ENCODE measurements at regions not wholly inside any gene's neighbourhood (a gene's known extent, or its start where the extent isn't known, plus 50 kb on each side); places are given as distances from the start of the nearest gene placed in this dataset.
"Not testable (repeated sequence)": the region's sequence is repeated elsewhere in the genome, so short reads cannot be mapped to it uniquely, and the experiment has no call there.

- H3K27me3 ChIP-seq (ENCODE audit: low read length); H3K9ac ChIP-seq (ENCODE audit: low read length); DNase-seq; H2AFZ ChIP-seq (ENCODE audit: low read length); H4K20me1 ChIP-seq (ENCODE audit: insufficient read depth, low read depth, low read length); H3K4me1 ChIP-seq (ENCODE audit: low read length); H3K4me3 ChIP-seq (ENCODE audit: low read length); H3K4me2 ChIP-seq (ENCODE audit: low read depth, low read length, poor library complexity, severe bottlenecking); H3K9me2 ChIP-seq (replicated peaks; ENCODE audit: insufficient read depth, low read length); H3K27ac ChIP-seq (ENCODE audit: low read length); H3K36me3 ChIP-seq (ENCODE audit: insufficient read depth, low read length); H3K79me2 ChIP-seq (ENCODE audit: low read length): not testable (repeated sequence)
- peaks cover 75% of the 10 kb centered on the region for H3K9me3 ChIP-seq (ENCODE audit: low read length)
Measured at GRCh38 chr11:98424773-98425172, 596.0 kb upstream of the CNTN5 start.

DNA sequence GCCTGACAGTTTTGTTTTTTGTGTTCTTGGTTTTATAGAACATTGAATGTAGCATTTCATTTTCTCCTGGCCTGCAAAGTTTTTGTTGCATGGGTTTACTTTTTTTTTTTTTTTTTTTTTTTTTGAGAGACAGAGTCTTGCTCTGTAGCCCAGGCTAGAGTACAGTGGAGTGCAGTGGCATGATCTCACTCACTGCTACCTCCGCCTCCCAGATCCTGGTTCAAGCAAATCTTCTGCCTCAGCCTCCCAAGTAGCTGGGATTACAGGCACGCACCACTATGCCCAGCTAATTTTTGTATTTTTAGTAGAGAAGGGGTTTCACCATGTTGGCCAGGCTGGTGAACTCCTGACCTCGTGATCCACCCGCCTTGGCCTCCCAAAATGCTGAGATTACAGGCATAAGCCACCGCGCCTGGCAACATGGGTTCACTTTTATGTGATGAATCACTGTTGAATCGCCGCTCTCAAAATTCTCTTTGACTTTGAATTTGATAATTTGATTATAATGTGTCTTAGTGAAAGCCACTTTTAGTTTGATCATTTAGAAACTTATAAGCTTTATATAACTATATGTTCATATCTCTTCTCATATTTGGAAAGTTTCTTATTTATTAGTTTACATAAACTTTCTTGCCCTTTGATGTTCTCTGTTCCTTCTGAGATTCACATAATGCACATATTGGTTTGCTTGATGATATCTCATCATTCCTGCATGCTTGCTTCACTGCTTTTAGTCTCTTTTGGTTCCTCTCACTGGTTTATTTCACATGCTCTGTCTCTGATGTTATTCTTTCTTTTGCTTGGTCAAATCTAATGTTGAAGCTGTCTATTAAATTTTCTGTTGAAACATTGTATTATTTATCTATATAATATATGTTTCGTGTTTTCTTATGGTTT is 589.0 kb upstream of the CNTN5 start:
- no peak overlapping the region for H3K27ac ChIP-seq (ENCODE audit: low read length)
- H2AFZ ChIP-seq (ENCODE audit: low read length), result no peak overlapping the region
- DNase-seq, result no peak
- no peak overlapping the region for H3K4me2 ChIP-seq (ENCODE audit: low read depth, low read length, poor library complexity, severe bottlenecking)
- H3K79me2 ChIP-seq (ENCODE audit: low read length), result no peaks in the 10 kb centered on the region
- no peaks in the 10 kb centered on the region for H3K9me2 ChIP-seq (replicated peaks; ENCODE audit: insufficient read depth, low read length)
- H4K20me1 ChIP-seq (ENCODE audit: insufficient read depth, low read depth, low read length), result no peaks in the 10 kb centered on the region
- no peak overlapping the region for H3K4me3 ChIP-seq (ENCODE audit: low read length)
- no peaks in the 10 kb centered on the region for H3K36me3 ChIP-seq (ENCODE audit: insufficient read depth, low read length)
- H3K27me3 ChIP-seq (ENCODE audit: low read length), result no peaks in the 10 kb centered on the region
- peaks cover 68% of the 10 kb centered on the region for H3K9me3 ChIP-seq (ENCODE audit: low read length)
- H3K4me1 ChIP-seq (ENCODE audit: low read length), result no peaks in the 10 kb centered on the region
- no peak overlapping the region for H3K9ac ChIP-seq (ENCODE audit: low read length)

DNA sequence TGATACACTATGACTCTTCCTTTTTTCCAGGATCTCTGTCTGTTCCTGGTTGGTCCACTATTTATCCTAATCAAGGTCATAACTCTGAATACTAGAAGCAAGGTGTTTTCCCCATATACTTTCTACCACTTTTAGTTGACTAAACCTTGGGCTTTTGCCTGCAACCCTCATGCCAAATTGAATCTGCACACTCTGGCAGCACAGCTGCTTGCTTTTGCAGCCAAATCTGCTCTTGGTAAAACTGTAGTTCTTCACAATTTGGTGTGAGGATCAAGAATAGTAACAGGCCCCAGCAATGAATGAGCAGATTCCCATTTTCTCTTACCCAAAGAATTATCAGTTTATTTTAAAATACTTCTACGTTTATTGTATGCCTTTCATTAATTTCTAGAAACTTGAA is 586.5 kb upstream of the CNTN5 start:
- H3K4me3 ChIP-seq (ENCODE audit: low read length), result no peak overlapping the region
- H3K9me3 ChIP-seq (ENCODE audit: low read length), result peaks cover 49% of the 10 kb centered on the region
- H3K4me2 ChIP-seq (ENCODE audit: low read depth, low read length, poor library complexity, severe bottlenecking), result no peak overlapping the region
- DNase-seq, result no peak
- no peaks in the 10 kb centered on the region for H4K20me1 ChIP-seq (ENCODE audit: insufficient read depth, low read depth, low read length)
- H3K79me2 ChIP-seq (ENCODE audit: low read length), result no peaks in the 10 kb centered on the region
- H3K9me2 ChIP-seq (replicated peaks; ENCODE audit: insufficient read depth, low read length), result no peaks in the 10 kb centered on the region
- H3K4me1 ChIP-seq (ENCODE audit: low read length), result no peaks in the 10 kb centered on the region
- no peaks in the 10 kb centered on the region for H3K36me3 ChIP-seq (ENCODE audit: insufficient read depth, low read length)
- no peak overlapping the region for H3K27ac ChIP-seq (ENCODE audit: low read length)
- no peak overlapping the region for H2AFZ ChIP-seq (ENCODE audit: low read length)
- no peaks in the 10 kb centered on the region for H3K27me3 ChIP-seq (ENCODE audit: low read length)
- no peak overlapping the region for H3K9ac ChIP-seq (ENCODE audit: low read length)

GRCh38 chr11:98453378-98453777 is 567.4 kb upstream of the CNTN5 start:
- H3K4me3 ChIP-seq (ENCODE audit: low read length), result no peak overlapping the region
- peaks cover 48% of the 10 kb centered on the region for H3K9me3 ChIP-seq (ENCODE audit: low read length)
- no peak overlapping the region for H2AFZ ChIP-seq (ENCODE audit: low read length)
- no peaks in the 10 kb centered on the region for H3K27me3 ChIP-seq (ENCODE audit: low read length)
- peaks cover 2% of the 10 kb centered on the region; the same call in 1 of the 2 replicates for H3K9me2 ChIP-seq (replicated peaks; ENCODE audit: insufficient read depth, low read length)
- H3K9ac ChIP-seq (ENCODE audit: low read length), result no peak overlapping the region
- no peaks in the 10 kb centered on the region for H3K79me2 ChIP-seq (ENCODE audit: low read length)
- no peak overlapping the region for H3K4me2 ChIP-seq (ENCODE audit: low read depth, low read length, poor library complexity, severe bottlenecking)
- no peak for DNase-seq
- no peaks in the 10 kb centered on the region for H3K4me1 ChIP-seq (ENCODE audit: low read length)
- no peaks in the 10 kb centered on the region for H3K36me3 ChIP-seq (ENCODE audit: insufficient read depth, low read length)
- no peaks in the 10 kb centered on the region for H4K20me1 ChIP-seq (ENCODE audit: insufficient read depth, low read depth, low read length)
- no peak overlapping the region for H3K27ac ChIP-seq (ENCODE audit: low read length)

DNA sequence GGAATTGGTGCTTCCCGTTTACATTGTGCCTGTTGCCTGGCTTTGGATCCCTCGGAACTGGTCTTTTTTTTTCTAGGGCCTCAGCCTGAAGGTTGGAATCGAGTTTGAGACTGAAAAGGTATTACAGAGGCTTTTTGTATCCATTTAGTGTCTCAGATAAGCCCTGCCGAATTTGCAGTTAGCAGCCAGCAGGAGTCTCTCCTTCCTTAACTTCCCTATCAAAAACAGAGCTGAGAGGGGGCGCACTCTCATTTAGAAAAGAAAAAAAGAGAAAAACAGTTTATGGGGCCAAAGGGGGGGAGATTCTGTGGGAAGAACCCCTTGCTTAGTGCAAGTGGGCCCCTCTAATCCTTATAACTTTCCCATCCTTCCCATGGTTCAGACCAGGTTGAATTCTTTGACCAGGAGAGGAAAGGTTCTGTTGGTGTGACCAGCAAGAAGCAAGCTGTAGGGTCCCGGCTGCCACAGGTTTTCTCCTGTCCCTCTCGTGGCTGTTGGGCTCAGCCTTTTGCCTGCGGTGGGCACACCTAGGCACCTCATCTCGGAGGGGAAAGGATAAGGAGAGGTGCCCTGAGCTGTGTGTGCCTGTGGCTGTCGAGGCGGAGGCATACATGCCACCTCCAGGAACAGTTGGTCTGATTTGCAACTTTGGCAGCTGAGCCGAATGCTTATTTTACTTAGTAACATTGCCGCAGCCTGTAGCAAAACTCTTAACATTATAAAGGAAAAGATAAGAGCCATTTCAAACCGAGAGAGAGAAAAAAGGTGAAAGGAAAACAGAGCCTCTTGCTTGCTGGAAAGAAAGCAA is 565.0 kb upstream of the CNTN5 start:
- H3K27me3 ChIP-seq (ENCODE audit: low read length), result no peaks in the 10 kb centered on the region
- no peak overlapping the region for H3K27ac ChIP-seq (ENCODE audit: low read length)
- H2AFZ ChIP-seq (ENCODE audit: low read length), result no peak overlapping the region

DNA sequence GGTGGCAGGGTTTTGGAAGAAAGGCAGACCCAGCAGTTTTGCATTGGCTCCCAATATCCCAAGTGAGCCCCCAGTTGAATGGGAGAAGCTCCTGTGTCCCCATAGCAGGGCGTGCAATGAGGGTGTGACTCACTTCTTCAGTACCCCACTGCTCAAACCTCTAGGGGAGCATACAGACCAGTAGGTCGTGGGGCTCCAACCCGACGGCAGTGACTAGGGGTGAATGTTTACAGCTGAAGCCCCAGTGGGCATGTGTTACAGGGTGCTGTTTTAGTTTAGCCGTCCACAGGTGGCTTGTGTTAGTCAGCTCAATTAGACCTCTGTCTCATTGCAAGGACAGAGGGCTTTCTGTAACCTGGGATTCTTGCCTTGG is 564.5 kb upstream of the CNTN5 start:
- peaks cover 42% of the 10 kb centered on the region for H3K9me3 ChIP-seq (ENCODE audit: low read length)
- H3K27ac ChIP-seq (ENCODE audit: low read length), result no peak overlapping the region
- H3K27me3 ChIP-seq (ENCODE audit: low read length), result no peaks in the 10 kb centered on the region
- H3K9me2 ChIP-seq (replicated peaks; ENCODE audit: insufficient read depth, low read length), result 0 out of 2 replicates have a peak, but pooled peaks cover 2% of the 10 kb centered on the region
- no peak for DNase-seq
- no peak overlapping the region for H2AFZ ChIP-seq (ENCODE audit: low read length)
- H3K9ac ChIP-seq (ENCODE audit: low read length), result no peak overlapping the region
- no peaks in the 10 kb centered on the region for H3K36me3 ChIP-seq (ENCODE audit: insufficient read depth, low read length)
- H4K20me1 ChIP-seq (ENCODE audit: insufficient read depth, low read depth, low read length), result no peaks in the 10 kb centered on the region
- H3K4me1 ChIP-seq (ENCODE audit: low read length), result no peaks in the 10 kb centered on the region
- H3K79me2 ChIP-seq (ENCODE audit: low read length), result no peaks in the 10 kb centered on the region
- no peak overlapping the region for H3K4me2 ChIP-seq (ENCODE audit: low read depth, low read length, poor library complexity, severe bottlenecking)
- no peak overlapping the region for H3K4me3 ChIP-seq (ENCODE audit: low read length)

More for the DNA sequence above, 565.0 kb upstream of the CNTN5 start:
- H3K4me2 ChIP-seq (ENCODE audit: low read depth, low read length, poor library complexity, severe bottlenecking), result no peak overlapping the region
- H3K4me1 ChIP-seq (ENCODE audit: low read length), result no peaks in the 10 kb centered on the region
- H3K9me3 ChIP-seq (ENCODE audit: low read length), result peaks cover 40% of the 10 kb centered on the region
- no peaks in the 10 kb centered on the region for H3K79me2 ChIP-seq (ENCODE audit: low read length)
- H3K4me3 ChIP-seq (ENCODE audit: low read length), result no peak overlapping the region
- no peak overlapping the region for H3K9ac ChIP-seq (ENCODE audit: low read length)
- H3K9me2 ChIP-seq (replicated peaks; ENCODE audit: insufficient read depth, low read length), result 0 out of 2 replicates have a peak, but pooled peaks cover 2% of the 10 kb centered on the region
- peak; percentile 50 for DNase-seq
- H4K20me1 ChIP-seq (ENCODE audit: insufficient read depth, low read depth, low read length), result no peaks in the 10 kb centered on the region
- H3K36me3 ChIP-seq (ENCODE audit: insufficient read depth, low read length), result no peaks in the 10 kb centered on the region

GRCh38 chr11:98495016-98495415 is 525.7 kb upstream of the CNTN5 start:
- Histone ChIP-seq H3K4me1 (ENCODE audit: low read length) (no peaks in the 10 kb centered on the region), H3K79me2 (ENCODE audit: low read length) (no peaks in the 10 kb centered on the region)

GRCh38 chr11:98495601-98496000 is 525.1 kb upstream of the CNTN5 start:
- H3K79me2 ChIP-seq (ENCODE audit: low read length), result no peaks in the 10 kb centered on the region
- H3K9me3 ChIP-seq (ENCODE audit: low read length), result peaks cover 71% of the 10 kb centered on the region
- H2AFZ ChIP-seq (ENCODE audit: low read length), result no peak overlapping the region
- no peak overlapping the region for H3K4me2 ChIP-seq (ENCODE audit: low read depth, low read length, poor library complexity, severe bottlenecking)
- H3K27ac ChIP-seq (ENCODE audit: low read length), result no peak overlapping the region
- H3K27me3 ChIP-seq (ENCODE audit: low read length), result no peaks in the 10 kb centered on the region
- H4K20me1 ChIP-seq (ENCODE audit: insufficient read depth, low read depth, low read length), result no peaks in the 10 kb centered on the region
- no peak overlapping the region for H3K4me3 ChIP-seq (ENCODE audit: low read length)
- H3K36me3 ChIP-seq (ENCODE audit: insufficient read depth, low read length), result no peaks in the 10 kb centered on the region
- no peak for DNase-seq
- H3K9ac ChIP-seq (ENCODE audit: low read length), result no peak overlapping the region
- no peaks in the 10 kb centered on the region for H3K9me2 ChIP-seq (replicated peaks; ENCODE audit: insufficient read depth, low read length)
- no peaks in the 10 kb centered on the region for H3K4me1 ChIP-seq (ENCODE audit: low read length)

More at GRCh38 chr11:98495016-98495415, 525.7 kb upstream of the CNTN5 start:
- no peak overlapping the region for H2AFZ ChIP-seq (ENCODE audit: low read length)
- H3K36me3 ChIP-seq (ENCODE audit: insufficient read depth, low read length), result no peaks in the 10 kb centered on the region
- DNase-seq, result no peak
- H3K27ac ChIP-seq (ENCODE audit: low read length), result no peak overlapping the region
- H3K9me2 ChIP-seq (replicated peaks; ENCODE audit: insufficient read depth, low read length), result no peaks in the 10 kb centered on the region
- no peaks in the 10 kb centered on the region for H4K20me1 ChIP-seq (ENCODE audit: insufficient read depth, low read depth, low read length)
- H3K4me2 ChIP-seq (ENCODE audit: low read depth, low read length, poor library complexity, severe bottlenecking), result no peak overlapping the region
- no peak overlapping the region for H3K4me3 ChIP-seq (ENCODE audit: low read length)
- peaks cover 71% of the 10 kb centered on the region for H3K9me3 ChIP-seq (ENCODE audit: low read length)
- H3K9ac ChIP-seq (ENCODE audit: low read length), result no peak overlapping the region
- H3K27me3 ChIP-seq (ENCODE audit: low read length), result no peaks in the 10 kb centered on the region
